ENCODE measurements at regions not wholly inside any gene's neighbourhood (a gene's known extent, or its start where the extent isn't known, plus 50 kb on each side); places are given as distances from the start of the nearest gene placed in this dataset.

DNA sequence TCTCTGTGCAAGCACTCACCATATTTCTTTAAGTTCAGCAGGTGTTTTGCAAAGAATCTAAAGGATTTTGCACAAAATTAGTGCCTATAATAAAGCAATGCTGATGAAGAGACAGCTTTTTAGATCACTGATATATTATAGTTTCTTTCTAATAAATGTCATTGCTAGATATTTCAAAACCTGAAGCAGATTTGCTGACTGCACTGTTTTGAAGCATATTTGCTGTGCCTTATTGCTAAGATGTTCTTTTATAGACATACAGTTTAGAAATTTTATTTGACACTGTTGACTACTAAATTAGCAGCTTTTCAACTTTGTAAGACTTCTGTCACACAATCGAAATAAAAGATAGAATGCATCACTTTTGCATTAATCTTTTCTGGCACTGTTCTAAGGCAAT is 620.9 kb upstream of the CELF4 start:
- no peak for TF ChIP-seq CTCF (IDR thresholded peaks at IDR 0.05; ENCODE audit: insufficient read depth, low read length, poor library complexity, severe bottlenecking)
- no peak for TF ChIP-seq EZH2phosphoT487 (conservative IDR thresholded peaks at IDR 0.05; ENCODE audit: low read length)

All from SU-DHL-6 (cell line).